HG02678 (cell line): ENCODE measurements at regions not wholly inside any gene's neighbourhood (a gene's known extent, or its start where the extent isn't known, plus 50 kb on each side); places are given as distances from the start of the nearest gene placed in this dataset.
"Not testable (repeated sequence)": the region's sequence is repeated elsewhere in the genome, so short reads cannot be mapped to it uniquely, and the experiment has no call there.

Experiments
- ATAC-seq: cut with Tn5 transposase; IDR thresholded peaks from one replicate; pipeline ENCODE4 v1.9.1; 2021; ENCODE audit warnings: mild to moderate bottlenecking, moderate library complexity; ENCODE audit not compliant: unreplicated experiment

DNA sequence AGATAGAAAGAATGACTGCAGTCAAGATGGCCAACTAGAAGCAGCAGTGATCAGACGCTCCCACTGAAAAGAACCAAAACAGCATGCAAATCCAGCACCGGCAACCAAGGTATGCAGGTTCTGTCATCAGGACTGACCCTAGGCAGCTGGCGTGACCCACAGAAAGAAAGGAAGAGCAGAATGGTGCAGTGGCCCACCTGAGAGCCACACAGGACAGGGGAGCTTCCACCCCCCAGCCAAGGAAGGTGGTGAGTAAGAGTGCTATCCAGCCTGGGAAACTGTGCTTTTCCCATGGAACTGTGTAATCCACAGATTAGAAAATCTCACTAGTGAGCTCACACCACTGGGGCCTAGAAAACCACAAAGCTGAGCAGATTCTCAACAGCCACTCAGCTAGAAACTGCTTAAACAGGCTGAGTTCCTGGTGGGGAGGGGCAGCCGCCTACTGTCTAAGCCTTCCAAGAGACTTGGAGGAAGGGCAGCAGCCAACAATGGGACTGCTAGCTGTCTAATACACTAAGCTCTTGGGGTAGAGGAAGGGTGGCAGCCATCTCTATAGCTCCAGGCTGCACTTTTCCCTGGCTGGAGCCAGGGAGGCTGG is 127.9 kb downstream of the EVA1A start:
- ATAC-seq = peak; percentile 78

DNA sequence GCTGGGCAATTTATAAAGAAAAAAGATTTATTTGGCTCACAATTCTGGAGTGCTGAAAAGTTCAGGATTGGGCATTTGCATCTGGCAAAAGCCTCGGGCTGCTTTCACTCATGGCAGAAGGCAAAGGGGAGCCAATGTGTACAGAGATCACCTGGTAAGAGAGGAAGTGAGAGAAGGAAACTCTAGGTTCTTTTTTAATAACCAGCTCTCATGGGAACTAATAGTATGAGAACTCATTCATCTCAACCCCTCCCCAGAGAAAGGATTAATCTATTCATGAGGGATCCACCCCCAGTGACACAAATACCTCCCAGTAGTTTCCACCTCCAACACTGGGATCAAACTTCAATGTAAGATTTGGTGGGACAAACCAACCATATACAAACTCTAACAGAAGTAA is 129.0 kb downstream of the EVA1A start:
- ATAC-seq = peak; percentile 67

- no peak for ATAC-seq
These were observed 129.5 kb downstream of the EVA1A start for GRCh38 chr2:75431276-75431675.

DNA sequence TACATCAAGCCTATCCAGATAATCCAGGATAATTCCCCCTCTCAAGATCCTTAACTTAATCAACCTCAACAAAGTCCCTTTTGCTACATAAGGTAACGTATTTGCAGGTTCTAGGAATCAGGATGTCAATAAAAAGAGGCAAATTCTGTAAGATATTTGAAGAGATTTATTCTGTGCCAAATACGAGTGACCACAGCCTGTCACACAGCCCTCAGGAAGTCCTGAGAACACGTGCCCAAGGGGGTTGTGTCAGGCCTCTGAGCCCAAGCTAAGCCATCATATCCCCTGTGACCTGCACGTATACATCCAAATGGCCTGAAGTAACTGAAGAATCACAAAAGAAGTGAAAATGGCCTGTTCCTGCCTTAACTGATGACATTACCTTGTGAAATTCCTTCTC is 130.3 kb downstream of the EVA1A start:
- ATAC-seq = not testable (repeated sequence)

DNA sequence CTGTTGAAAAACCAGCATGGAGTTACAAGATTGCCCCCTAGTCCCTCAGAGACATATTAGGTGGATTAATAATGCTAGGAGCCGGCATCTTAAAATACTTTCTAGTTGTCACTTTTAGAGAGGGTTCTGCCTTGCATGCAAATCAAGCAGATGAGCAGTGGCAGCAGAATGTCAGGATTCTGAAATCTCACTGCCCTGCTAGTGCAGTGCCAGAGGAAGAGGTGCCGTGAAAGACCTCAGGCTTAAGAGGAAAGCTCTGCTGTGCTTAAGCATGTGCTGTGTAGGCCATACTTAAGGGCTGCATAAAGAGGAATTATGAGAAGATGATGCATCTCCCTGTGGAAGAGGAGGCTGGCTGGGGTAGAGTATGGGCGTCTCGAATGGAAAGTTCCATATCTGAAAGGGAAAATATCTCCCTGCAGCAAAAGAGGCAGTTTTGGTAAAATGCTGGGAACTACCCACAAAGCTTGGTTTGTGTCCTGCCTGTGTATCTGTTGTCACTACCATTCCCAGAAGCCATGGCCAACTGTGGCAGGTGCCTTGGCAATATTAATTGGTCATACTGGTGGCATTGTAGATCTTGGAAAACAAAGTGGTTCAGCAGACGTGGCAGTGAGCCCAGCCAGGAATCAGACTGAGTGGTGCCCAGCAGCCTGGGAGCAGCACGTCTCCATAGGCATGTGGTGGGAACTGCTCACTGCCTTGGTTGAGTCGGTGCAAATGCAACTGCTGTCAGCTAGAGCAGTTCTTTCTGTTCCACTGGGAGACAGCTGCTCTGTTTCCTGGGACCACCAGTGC is 131.9 kb downstream of the EVA1A start:
- ATAC-seq = no peak

DNA sequence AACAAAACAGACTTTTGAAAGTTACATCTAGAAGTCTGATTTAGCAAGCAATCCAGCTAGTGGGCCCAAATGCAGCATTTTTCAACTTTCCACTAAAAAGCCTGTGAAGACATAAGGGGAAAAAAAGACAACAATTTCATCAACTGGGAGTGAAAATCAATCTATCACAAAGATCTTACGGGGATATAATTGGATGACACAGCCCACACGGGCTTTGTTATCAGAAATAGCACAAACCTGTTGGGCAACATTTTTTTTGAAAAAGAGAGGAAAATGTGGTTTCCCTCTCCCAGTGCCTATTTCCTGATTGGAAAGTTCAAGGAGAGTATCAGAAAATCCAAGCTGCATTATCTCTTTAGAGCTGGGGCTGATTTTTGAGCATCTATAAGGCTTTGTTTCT is 132.7 kb downstream of the EVA1A start:
- ATAC-seq = no peak

DNA sequence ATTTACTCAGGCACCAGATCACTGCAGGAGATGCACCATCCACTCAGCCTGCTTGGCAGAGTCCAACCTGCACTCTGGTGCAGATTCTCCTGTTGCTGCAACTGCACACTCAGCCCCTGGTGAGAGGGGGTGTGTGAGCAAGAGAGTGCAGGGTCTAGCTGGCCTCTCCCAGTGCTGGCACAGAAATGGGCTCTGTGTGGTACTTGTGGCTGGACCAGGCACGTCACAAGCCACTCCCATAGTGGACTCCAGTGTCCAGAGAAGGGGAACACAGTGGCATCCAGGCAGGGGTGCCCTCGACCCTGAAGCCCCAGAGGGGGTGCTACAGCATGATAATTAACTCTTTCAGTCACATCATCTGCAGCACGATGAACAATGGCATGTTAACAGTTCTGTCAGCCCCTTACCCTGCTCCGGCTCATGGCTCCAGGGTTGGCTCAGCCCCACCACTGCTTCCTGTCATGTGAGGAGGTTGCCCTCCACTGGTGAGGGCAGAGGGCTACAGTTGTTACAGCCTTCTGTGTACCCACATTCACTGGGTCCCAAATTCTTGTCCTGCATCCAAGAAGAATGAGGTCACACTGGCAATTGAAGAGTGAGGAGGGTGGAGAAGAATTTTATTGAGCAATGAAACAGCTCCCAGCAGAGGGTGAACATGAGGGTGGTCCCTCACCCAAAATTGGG is 135.7 kb downstream of the EVA1A start:
- ATAC-seq = no peak

GRCh38 chr2:75421986-75422385 is 138.8 kb downstream of the EVA1A start:
- ATAC-seq = no peak

DNA sequence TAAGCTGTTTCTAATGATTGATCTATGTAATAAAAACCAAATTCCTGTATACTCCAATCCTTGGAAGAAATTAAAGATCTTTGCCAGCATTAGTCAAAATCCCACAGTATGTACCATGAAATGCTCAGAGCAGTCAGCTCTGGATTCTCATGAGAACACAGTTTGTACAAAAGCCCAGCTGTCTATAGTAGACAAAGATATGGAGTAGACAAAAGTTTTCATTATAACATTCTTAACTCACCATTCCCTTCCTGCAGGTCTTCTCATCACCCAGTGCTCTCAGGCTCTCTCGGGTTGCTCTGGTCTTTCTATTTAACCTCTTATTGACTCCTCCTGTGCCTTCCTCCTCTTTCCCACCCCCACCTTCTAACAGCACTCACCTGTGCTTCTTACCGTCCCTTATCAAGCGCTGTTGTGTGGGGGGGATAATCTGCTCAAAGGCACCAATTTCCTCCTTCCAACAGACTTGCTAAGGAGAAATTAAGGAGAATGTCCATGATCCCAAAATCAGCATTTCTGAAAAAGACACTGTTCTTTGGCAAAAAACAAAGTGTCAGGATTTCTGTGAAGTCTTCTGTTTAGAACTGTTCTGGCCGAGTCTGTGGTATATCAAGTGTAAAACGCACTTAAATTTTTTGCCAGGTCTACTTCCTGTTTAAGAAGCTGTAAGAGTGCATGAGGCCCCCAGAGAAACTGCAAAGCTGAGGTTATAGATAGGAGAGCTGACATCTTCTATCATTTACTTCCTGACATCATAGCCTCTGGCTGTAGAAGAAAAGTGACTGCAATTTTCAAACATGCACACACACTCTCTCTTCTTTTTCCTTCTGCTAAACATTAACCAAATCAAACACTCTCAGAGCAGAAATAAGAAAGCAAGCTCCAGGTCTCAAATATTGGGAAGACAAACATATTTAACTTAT is 144.1 kb downstream of the EVA1A start:
- peak; percentile 77 for ATAC-seq

DNA sequence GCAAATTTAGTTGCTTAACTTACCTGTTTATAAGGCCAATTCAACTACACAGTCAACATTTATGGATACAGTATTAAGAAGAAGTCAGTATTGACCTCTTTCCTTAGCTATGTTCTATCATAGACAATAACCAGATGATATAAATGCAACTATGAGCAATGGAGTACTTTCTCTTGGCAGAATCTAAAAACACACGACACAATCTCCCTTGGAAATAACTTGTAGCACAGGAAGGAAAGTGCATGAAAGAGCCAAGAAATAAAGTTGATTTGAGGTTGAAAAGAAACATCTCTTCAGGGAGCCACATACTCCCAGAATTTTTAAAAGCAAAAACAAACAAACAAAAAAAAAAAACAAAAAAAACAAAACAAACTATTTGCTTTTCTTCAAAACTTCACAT is 145.0 kb downstream of the EVA1A start:
- ATAC-seq = no peak

DNA sequence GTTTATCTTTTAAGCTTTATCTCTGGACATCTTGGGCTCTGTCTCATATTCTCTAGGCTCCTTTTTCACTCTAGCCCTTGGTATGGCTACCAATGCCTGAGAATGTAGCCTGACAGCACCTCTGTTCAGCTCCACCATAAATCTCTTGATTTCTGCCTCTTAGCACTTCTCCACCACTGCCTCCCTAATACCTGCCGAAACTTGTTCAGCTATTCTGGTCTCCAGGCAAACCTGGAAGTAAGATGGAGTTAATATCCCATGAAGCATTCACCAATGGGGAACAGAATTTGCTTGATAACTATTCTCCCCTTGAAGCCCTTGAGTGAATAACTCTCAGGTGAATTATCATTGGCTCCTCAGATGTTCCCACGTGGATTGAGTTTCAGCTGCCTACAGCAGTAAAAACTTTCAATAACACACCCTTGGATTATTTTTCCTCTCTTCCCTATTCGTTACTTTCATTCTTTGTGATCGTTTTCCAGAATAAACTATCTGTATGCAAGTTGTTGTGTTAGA is 145.6 kb downstream of the EVA1A start:
- no peak for ATAC-seq

DNA sequence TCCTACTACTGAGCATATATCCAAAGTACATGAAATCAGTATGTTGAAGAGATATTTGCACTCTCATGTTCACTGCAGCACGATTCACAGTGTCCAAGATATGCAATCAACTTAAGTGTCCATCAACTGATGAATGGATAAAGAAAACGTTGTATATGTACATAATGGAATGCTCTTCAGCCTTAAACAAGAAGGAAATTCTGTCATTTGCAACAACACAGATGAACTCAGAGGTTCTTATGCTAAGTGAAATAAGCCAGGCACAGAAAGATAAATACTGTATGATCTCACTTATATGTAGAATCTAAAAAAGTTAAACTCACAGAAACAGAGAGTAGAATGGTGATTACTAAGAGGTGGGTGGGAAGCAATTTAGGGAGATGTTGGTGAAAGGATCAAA is 149.2 kb downstream of the EVA1A start:
- no peak for ATAC-seq

- ATAC-seq = no peak
These were observed 150.0 kb downstream of the EVA1A start for GRCh38 chr2:75410702-75411101.

GRCh38 chr2:75408771-75409170 is 152.0 kb downstream of the EVA1A start:
- ATAC-seq = no peak

- ATAC-seq = no peak
These were observed 153.7 kb downstream of the EVA1A start for GRCh38 chr2:75407038-75407530.

DNA sequence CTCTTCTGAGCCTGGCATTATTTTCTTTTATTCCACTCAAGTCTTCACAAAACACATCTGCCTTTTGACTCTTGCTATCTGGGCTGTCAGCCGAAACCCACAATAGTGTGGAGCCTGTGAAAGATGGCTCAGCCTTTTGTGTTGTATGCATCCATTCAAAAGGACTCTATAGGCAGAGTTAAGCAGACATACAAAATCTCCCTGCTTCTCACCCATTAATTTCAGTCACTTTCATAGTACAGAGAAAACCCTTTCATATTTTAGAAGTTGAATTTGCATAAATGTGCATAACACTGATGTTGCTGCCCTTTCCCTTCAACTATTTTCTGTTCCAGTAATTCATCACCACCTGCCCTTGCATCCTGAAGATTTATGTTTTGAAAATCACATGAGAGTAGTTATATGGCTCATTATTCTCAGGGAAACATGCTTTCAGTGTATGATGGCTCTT is 154.6 kb downstream of the EVA1A start:
- ATAC-seq = no peak

GRCh38 chr2:75405000-75405399 is 155.7 kb downstream of the EVA1A start:
- no peak for ATAC-seq

GRCh38 chr2:75403991-75404428 is 156.7 kb downstream of the EVA1A start:
- ATAC-seq = peak; percentile 89

- no peak for ATAC-seq
These were observed 164.4 kb downstream of the EVA1A start for GRCh38 chr2:75396314-75396713.

DNA sequence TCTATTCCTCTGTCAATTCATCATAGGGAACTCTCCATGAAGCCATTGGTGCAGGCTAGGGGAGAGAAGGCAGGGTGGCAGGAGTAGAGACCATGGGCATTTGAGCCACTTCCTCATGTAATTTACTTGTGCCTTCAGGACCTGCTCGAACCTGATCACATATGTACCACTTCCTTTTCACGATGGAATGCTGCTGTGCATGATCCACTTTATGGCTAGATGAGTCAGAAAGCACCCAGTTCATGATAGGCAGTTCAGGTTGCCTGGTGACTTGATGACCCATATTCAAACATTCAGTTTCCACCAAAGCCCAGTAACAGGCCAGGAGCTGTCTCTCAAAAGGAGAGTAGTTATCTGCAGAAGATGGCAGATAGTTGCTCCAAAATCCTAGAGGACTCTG is 166.0 kb downstream of the EVA1A start:
- not testable (repeated sequence) for ATAC-seq
